Sigmoid colon (tissue), 6 donors: ENCODE measurements at regions not wholly inside any gene's neighbourhood (a gene's known extent, or its start where the extent isn't known, plus 50 kb on each side); places are given as distances from the start of the nearest gene placed in this dataset.

Experiments
- DNase-seq: peaks from one replicate; pipeline ENCODE4 v3.0.0-alpha.2; 2019
- H3K27ac ChIP-seq, 4 donors: fragments of 200-600 bp; sonication (generic); one replicate each; pipeline ENCODE4 v1.5.1; 2016 to 2019; ENCODE audit warnings: mild to moderate bottlenecking in 1 of 4
- H3K27me3 ChIP-seq, 3 donors: fragments of 200-600 bp; sonication (generic); one replicate each; pipeline ENCODE4 v1.5.1; 2019; ENCODE audit warnings: mild to moderate bottlenecking in 1 of 3
- H3K36me3 ChIP-seq, 4 donors: fragments of 200-600 bp; sonication (generic); one replicate each; pipeline ENCODE4 v1.5.1; 2016 to 2019
- H3K4me1 ChIP-seq, 4 donors: fragments of 200-600 bp; sonication (generic); one replicate each; pipeline ENCODE4 v1.5.1; 2017 to 2019
- H3K4me3 ChIP-seq, 4 donors: fragments of 200-600 bp; sonication (generic); one replicate each; pipeline ENCODE4 v1.5.1; 2017 to 2019; ENCODE audit warnings: mild to moderate bottlenecking in 2 of 4, moderate library complexity in 1 of 4
- H3K9me3 ChIP-seq, 4 donors: fragments of 200-600 bp in 3 of 4; sonication (generic) in 3 of 4; one replicate each; pipeline versions ENCODE4 v1.5.1 to v1.6.1; 2013 to 2019
- EP300 ChIP-seq, 4 donors: sonication (generic); formaldehyde crosslinking; IDR thresholded peaks; one replicate each; pipeline ENCODE4 v1.6.1; 2017; ENCODE audit warnings: antibody characterized with exemption in 4 of 4
- POLR2A ChIP-seq, 2 donors: fragments of 450-650 bp; IDR thresholded peaks; one replicate each; pipeline ENCODE4 v1.6.1; 2016; ENCODE audit warnings: antibody characterized with exemption in 2 of 2, mild to moderate bottlenecking in 2 of 2, moderate library complexity in 2 of 2
- POLR2AphosphoS5 ChIP-seq, 4 donors: sonication (generic); formaldehyde crosslinking; IDR thresholded peaks; one replicate each; pipeline ENCODE4 v1.6.1; 2017; ENCODE audit warnings: antibody characterized with exemption in 4 of 4
- WGBS, 2 donors: extraction: QIAGEN DNeasy Blood & Tissue Kit; methylation state at CpG; one replicate each; pipeline ENCODE4 v1.1.7; 2013; 5-methylcytosine and 5-hydroxymethylcytosine counted together
- intact Hi-C: fragments of 100-400 bp; cut with DNase I; formaldehyde crosslinking; loops from one replicate; pipeline ENCODE4 v1.15.1; 2023
- TF ChIP-seq, protein P1 (sequence below), 4 experiments: fragments of 450-650 bp in 3 of 4; fragments of 200-600 bp in 1 of 4; IDR thresholded peaks; one replicate each; pipeline ENCODE4 v1.5.1; 2016 to 2019; ENCODE audit warnings: antibody characterized with exemption in 4 of 4, mild to moderate bottlenecking in 3 of 4, moderate library complexity in 2 of 4
- donor health status: healthy with polysubstance abuse.
- donor health status: healthy.

- Histone ChIP-seq H3K36me3 (no peaks in the 10 kb centered on the region), H3K4me1 (peaks cover 0 to 19% (median 14%) of the 10 kb centered on the region in 4 donors), H3K4me3 (no peak overlapping the region), H3K9me3 (no peaks in the 10 kb centered on the region), H3K27ac (no peak overlapping the region), H3K27me3 (no peaks in the 10 kb centered on the region)
- intact Hi-C loops = no loop called here
- no peak for DNase-seq
- WGBS, 2 donors = 16 to 53% methylated on average over 3 of the region's 3 CpGs
- no peak for TF ChIP-seq POLR2AphosphoS5 (IDR thresholded peaks at IDR 0.05)
- TF ChIP-seq, protein P1, sequence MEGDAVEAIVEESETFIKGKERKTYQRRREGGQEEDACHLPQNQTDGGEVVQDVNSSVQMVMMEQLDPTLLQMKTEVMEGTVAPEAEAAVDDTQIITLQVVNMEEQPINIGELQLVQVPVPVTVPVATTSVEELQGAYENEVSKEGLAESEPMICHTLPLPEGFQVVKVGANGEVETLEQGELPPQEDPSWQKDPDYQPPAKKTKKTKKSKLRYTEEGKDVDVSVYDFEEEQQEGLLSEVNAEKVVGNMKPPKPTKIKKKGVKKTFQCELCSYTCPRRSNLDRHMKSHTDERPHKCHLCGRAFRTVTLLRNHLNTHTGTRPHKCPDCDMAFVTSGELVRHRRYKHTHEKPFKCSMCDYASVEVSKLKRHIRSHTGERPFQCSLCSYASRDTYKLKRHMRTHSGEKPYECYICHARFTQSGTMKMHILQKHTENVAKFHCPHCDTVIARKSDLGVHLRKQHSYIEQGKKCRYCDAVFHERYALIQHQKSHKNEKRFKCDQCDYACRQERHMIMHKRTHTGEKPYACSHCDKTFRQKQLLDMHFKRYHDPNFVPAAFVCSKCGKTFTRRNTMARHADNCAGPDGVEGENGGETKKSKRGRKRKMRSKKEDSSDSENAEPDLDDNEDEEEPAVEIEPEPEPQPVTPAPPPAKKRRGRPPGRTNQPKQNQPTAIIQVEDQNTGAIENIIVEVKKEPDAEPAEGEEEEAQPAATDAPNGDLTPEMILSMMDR (IDR thresholded peaks at IDR 0.05) = no peak
- TF ChIP-seq POLR2A (IDR thresholded peaks at IDR 0.05) = no peak
- no peak for TF ChIP-seq EP300 (IDR thresholded peaks at IDR 0.05)
Measured at GRCh38 chr15:39482459-39482858, 98.4 kb upstream of the THBS1 start.

DNA sequence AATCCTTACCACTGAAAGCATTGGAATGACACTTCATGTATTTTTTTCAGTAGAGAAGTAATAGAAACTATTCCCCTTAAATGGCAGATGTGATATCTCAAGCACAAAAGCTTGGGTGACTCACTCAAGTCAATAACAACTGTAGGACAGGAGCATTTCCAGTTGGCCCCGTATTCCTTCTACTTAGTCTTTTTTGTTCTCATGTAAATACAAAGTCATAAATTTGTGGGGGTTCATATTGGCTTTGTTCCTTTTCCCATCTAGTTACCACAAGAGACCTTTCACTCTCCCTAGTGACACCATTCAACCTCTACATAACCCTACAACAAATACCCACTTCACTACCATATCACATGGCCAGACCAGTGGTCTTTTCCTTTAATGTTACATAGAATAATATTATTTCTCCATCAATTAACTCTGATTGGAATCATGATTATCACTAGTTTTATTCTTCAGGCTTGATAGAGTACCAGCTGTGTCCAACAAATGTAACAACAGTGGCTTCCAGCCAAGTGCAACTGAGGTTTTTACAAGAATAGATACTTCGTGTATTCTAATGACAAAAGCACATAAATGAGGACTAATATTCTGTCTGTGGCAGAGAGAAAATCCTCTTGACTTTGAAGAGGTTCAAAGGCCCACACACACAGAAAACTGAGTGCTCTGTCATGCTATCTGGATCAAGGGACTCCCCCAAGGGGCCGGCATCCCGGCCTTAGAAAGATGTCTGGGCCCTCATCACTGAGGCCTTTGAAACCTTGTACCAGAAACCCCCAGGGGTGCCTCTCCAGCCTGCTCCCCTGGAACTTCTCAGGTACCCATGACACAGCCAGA, 94.0 kb upstream of the THBS1 start:
- no peaks in the 10 kb centered on the region for H3K36me3 ChIP-seq
- 65 to 66% methylated on average over 4 of the region's 4 CpGs for WGBS, 2 donors
- peak overlapping the region; percentile 69 to 89 (median 84) for H3K27ac ChIP-seq
- intact Hi-C loops = no loop called here
- peaks cover 3 to 62% (median 56%) of the 10 kb centered on the region in 4 donors for H3K4me1 ChIP-seq
- DNase-seq = no peak
- no peaks in the 10 kb centered on the region for H3K27me3 ChIP-seq
- TF ChIP-seq, protein P1 (IDR thresholded peaks at IDR 0.05) = no peak
- peak in 3 of 4 donors; percentile 36 to 53 (median 40) for TF ChIP-seq POLR2AphosphoS5 (IDR thresholded peaks at IDR 0.05)
- H3K4me3 ChIP-seq = no peak overlapping the region
- no peaks in the 10 kb centered on the region for H3K9me3 ChIP-seq

- no peaks in the 10 kb centered on the region for H3K27me3 ChIP-seq
- intact Hi-C loops = no loop called here
- H3K27ac ChIP-seq = peak overlapping the region; percentile 69 to 89 (median 84)
- H3K9me3 ChIP-seq = no peaks in the 10 kb centered on the region
- no peak overlapping the region for H3K4me3 ChIP-seq
- H3K36me3 ChIP-seq = no peaks in the 10 kb centered on the region
- DNase-seq = no peak
- H3K4me1 ChIP-seq = peaks cover 3 to 67% (median 60%) of the 10 kb centered on the region in 4 donors
- TF ChIP-seq POLR2A (IDR thresholded peaks at IDR 0.05) (no peak), POLR2AphosphoS5 (IDR thresholded peaks at IDR 0.05) (no peak), EP300 (IDR thresholded peaks at IDR 0.05) (no peak)
- TF ChIP-seq, protein P1 (IDR thresholded peaks at IDR 0.05) = no peak
Measured at GRCh38 chr15:39487458-39487735, 93.5 kb upstream of the THBS1 start.

DNA sequence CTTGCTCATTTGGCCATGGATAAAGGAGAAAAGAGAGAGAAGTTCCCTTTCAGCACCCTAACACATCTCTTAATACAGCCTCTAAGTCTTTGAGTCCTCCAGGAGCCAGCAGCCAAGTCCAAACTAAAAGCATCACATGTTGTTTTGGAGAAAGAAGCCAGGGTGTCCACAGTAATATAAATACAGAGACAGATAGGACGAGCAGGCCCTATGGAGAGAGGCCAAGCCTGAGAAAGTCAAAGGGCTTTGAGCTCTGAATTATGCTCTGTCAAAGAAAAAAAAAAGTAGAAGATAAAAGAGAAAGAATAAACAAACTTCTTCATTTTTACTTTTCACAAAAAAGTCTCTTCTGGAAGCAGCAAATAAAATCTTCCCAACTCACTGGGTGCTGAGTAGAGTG, 92.4 kb upstream of the THBS1 start:
- Histone ChIP-seq H3K9me3 (no peaks in the 10 kb centered on the region), H3K4me1 (peaks cover 3 to 77% (median 68%) of the 10 kb centered on the region in 4 donors), H3K4me3 (no peak overlapping the region), H3K36me3 (no peaks in the 10 kb centered on the region), H3K27ac (peak overlapping the region; percentile 69 to 89 (median 84)), H3K27me3 (no peaks in the 10 kb centered on the region)
- TF ChIP-seq EP300 (IDR thresholded peaks at IDR 0.05) = peak; percentile 65 to 92 (median 69)
- TF ChIP-seq, protein P1 (IDR thresholded peaks at IDR 0.05) = no peak
- TF ChIP-seq POLR2AphosphoS5 (IDR thresholded peaks at IDR 0.05) = peak; percentile 82 to 93 (median 88)
- no peak for TF ChIP-seq POLR2A (IDR thresholded peaks at IDR 0.05)
- intact Hi-C loops = loop anchor here (2.0 kb wide), 1 partner anchor 16 kb away; no protein-coding TSS in a partner anchor
- DNase-seq = peak; percentile 93
- 53 to 61% methylated on average over 1 of the region's 1 CpG for WGBS, 2 donors
